HG02885 (cell line): ENCODE measurements at regions not wholly inside any gene's neighbourhood (a gene's known extent, or its start where the extent isn't known, plus 50 kb on each side); places are given as distances from the start of the nearest gene placed in this dataset.

Source experiments
- ATAC-seq: cut with Tn5 transposase; IDR thresholded peaks from one replicate; pipeline ENCODE4 v1.9.1; 2021; ENCODE audit warnings: mild to moderate bottlenecking; ENCODE audit not compliant: unreplicated experiment, poor library complexity

DNA sequence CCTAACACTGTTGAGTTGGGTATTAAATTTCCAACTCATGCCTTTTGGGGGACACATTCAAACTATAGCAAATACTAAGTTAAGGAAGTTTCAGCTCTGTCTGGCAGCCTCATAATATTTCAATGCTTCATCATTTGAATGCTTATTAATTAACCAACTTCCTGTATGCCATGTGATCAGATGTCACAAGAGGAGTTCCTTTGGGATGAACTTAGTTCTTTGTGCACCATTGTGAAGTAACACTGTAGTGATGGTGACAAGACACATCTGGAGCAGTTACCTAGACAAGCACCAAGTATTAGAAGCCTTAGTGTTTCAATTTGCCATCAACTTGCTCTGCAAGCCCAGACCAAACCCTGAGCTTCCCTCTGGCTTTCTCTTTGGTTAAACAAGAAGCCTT lies 90.7 kb upstream of the IL12B start:
- no peak for ATAC-seq

DNA sequence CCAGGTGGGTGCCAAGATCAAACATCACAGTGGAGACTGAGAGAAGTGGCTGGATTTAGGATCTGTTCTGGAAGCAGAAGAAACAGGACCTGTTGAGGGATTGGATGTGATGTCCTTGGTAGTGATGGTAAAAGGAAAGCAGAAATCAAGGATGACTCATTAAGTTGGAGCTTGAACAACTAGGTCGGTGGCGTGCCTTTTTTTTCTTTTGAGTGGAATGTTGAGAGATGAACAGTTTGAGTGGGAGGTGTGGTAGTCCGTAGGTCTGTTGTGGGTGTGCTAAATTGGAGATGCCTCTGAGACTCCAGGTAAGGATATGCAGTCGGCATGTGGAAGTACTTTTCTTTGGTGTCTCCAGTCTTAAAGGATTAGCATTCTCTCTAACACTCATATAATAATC lies 92.1 kb upstream of the IL12B start:
- no peak for ATAC-seq

DNA sequence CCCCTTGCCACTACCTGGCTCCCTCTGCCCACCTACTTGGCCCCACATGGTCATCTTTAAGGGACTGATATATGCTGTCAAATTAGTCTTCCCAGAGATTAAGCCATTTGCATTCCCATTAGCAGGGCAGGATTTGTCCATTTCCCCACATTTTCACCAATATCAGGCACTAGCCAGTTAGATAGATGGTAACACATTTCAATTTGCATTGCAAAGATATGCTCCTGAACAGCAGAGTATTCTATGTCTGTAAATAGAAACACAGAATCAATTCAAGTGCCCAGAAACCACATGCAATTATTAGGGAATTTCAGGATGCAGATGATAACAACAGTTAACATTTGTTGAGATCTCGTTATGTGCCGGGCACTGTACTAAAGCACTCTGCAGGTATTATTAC lies 92.6 kb upstream of the IL12B start:
- ATAC-seq: no peak

DNA sequence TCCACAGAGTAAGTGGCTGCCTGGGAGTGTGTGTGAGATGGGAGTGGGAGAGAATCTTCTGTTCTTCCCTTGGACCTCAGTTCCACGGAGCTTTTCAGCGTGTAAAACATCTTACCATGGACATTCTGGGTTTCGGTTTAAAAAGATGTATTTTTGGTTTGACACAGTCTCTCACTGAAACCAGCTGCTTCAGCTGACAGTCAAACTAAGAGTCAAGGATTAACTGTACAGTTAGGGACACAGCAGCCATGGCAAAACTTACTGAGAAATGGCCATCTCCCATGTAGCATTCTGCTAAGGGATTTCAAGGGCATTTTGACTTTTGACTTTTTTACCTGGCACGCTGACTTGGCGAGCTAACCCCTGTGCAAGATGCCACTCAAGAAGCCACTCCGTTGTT lies 93.8 kb upstream of the IL12B start:
- ATAC-seq: no peak

DNA sequence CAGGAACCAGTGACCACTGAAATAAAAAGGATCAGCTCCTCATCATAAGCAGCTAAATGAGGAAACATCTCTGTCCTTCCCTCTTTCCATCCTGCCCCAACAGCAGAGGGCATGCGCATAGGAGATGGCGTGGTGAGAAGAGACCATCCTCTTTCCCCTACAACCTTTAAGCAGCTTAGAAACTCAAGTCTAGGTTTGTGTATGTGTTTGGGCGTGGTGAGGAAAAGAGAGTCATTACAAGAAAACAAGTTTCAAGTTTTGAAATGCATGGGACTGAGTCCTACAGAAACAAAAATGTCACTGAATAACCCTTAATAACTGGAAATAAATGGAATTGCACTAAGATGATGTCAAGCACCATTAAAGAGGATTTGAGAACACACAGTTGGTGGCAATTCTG lies 96.4 kb upstream of the IL12B start:
- ATAC-seq: no peak

DNA sequence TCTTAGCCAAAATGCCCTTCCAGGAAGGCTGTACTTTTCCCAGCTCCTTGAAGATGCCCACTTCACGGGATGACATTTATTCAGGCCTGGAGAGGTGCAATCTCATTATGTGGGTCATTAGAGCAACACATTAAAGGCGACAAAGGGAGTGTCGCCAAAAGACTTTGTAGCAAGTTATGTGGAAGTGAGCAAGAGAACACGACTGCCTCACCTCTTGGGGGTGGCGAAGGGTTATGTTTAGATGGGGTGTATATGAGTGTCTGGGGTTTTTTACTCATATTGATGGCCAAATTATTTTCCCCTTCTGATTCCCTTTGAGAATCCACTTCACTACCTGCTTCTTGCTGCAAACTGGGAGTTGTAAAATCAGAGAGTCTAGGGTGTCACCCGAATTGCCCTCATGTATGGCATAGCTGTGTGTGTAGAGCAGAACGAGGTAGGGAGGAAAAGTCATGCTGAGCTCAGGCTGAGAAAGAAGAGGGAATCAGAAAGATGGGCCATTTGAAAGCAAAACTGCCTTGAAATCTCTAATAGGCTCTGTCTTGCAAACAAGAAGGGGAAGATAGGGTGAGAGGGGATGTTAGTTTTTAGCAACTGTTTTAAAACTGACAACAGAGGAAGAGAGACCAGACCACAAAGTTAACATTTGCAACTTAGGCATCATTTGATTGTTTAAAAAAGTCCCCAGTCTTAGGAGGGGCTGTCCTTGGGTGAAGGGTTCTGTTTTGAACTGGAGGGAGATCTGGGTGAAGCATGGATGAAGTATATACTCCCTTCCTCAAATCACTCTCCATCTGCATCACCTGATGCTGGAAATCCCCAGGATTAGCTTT lies 97.1 kb upstream of the IL12B start:
- ATAC-seq: peak; percentile 76

DNA sequence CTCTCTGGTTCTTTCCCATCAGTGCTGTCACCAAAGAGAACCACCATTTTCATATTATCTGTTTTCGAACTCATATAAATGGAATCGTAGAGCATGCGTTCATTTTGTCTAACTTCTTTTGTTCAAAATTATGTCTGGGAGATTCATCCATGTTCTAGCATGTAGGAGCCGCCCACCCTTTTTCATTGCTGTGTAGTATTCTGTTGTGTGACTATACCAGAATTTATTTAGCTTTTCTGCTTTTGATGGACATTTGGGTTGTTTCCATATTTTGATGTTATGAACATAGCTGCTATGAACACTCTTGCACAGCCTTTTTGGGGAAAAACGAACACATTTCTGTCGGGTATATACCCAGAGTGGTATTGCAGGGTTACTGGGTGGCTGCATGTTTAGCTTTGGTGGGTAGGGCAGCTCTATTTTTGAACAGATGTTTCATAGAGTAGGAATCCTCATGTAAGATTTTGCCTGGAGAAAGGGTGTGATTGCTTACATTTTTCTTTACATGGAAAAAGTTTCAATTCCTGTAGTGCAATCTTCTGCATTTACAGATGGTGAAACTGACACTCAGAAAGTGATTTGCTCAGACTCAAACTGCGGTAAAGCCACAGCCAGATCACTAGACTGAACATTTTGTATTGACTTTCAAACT lies 100.2 kb upstream of the IL12B start:
- ATAC-seq: no peak

DNA sequence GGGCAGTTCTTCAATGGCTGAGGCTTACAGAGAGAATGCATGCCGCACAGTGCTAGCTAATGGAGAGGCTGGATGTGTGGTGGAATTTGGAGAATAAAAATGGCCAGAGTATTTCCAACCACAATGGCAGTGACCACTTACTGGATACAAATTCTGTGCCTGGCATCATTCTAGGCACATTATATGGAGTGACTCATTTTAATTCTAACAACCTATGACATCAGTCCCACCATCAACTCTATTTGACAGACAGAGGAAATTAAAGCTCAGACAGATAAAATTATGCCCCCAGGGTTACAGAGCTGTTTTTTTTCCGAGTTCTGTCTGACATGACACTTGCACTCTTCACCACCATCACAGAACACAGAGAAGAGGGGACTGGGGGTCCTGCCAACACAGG lies 105.6 kb upstream of the IL12B start:
- ATAC-seq: no peak

DNA sequence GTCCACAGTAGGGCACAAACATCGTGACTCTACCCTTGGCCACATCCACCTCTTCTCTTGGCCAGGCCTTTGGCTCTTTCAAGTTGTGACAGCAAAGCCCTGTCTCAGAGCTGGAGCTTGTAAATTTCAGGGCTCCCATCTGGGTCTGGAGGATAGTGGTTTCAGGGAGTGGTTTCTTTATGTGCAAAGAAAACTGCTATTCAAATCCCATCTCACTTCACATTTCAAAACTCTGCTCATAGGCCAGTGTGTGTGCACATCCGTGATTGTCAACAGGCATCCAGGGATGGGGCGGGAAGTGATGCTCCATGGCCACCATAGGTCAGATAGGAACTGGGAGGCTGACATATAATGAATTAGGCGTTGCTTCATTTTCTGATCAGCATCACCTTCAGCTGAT lies 107.8 kb upstream of the IL12B start:
- ATAC-seq: no peak

DNA sequence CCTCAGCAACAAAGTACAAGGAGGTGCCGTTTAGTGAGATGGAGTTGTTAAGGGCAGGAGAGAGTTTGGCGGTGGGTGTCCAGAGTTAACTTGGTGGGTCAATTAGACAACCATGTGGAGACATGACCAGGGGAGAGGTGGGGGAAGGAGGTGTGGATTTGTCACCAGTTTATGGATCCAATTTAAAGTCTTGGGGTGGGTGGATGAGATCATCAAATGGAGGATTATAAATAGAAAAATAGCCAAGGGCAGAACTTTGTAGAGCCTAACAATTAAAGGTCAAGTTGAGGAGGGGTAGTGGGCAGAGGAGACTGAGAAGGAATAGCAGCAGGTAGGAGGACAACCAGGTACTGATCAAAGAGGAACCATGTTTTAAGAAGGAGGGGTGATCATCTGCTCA lies 108.7 kb upstream of the IL12B start:
- ATAC-seq: no peak

DNA sequence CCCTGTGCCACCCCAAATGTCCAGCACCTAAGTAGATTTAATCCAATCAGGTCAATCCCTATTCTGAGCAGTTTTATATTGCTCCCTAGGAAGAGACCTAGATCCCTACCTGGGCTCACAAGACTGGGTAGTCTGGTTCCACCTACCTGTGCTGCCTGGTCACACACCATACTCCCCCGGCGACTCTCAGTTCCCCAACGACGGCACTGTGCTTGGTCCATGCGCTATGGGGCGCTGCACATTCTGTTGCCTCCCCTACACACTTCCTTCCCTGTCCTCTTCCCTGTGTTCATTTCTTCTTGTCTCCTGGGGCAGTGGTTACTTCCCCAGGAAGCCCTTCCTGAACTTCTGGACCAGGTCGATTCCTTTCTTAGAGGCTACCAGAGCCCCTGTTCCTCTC lies 109.9 kb upstream of the IL12B start:
- peak; percentile 87 for ATAC-seq

DNA sequence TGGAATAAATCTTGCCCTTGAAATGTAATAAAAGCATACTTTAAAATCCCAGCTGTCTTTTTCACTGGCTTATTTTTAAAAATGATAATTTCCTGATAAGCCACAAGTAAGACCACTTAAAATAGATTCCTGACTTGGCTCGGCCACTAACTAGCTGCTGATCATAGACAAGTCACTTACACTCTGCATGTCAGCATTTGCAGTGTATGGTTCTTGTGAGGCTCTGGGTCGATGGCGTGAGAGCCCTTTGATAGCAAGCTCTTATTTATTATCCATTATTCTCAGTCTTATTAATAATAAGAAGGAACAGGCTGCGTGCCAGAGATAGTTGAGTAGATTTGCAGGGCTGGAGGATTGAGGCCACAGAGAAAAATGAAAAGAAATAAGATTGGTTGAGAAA lies 110.7 kb upstream of the IL12B start:
- no peak for ATAC-seq

DNA sequence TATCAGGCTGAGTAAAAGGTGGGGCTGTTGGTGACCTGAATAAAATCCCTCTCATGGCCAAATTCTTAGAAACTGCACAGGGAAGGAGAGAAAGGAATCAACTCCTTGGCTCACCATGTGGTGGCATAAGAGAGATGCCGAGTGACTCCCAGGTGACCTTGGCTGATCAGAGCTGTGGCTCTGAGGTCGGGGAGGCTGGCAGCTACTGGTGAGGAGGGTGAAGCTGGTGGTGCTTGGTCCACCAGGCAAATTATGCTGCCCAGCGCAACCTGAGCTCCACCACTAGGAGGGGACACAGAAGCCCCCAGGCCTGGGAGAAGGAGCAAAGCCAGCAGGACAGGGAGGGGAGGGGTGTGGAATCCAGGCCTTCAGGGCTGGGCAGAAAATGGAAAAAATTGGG lies 111.2 kb upstream of the IL12B start:
- no peak for ATAC-seq

DNA sequence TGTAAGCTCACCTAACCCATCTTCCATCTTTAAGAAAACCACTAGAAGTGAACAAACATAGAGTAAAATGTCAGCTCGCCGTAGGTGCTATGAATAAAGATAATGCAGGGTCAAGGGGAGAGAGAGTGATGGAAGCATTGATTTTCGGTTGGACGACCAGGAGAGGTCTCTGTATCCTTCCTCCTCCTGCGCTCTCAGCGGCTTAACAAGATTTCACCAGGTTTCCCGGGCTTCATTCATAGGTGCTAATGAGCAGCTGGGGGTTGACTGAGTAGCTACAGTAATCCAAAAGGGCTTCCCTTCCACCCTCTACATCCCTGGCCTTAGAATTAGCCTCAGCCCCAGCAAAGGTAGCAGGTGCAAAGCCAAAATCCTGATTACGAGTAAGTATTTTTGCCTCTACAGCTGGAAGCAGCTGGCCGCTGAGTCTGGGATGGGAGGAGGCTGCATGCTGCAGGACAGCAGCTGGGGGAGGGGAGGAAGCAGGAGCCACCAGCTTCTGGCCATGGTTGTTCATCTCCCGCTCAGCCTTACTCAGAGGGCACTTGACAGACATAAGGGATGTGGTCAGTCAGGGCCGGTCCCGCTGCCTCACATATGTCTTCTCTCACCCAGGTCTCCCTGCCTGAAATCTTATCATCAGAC lies 112.0 kb upstream of the IL12B start:
- no peak for ATAC-seq

DNA sequence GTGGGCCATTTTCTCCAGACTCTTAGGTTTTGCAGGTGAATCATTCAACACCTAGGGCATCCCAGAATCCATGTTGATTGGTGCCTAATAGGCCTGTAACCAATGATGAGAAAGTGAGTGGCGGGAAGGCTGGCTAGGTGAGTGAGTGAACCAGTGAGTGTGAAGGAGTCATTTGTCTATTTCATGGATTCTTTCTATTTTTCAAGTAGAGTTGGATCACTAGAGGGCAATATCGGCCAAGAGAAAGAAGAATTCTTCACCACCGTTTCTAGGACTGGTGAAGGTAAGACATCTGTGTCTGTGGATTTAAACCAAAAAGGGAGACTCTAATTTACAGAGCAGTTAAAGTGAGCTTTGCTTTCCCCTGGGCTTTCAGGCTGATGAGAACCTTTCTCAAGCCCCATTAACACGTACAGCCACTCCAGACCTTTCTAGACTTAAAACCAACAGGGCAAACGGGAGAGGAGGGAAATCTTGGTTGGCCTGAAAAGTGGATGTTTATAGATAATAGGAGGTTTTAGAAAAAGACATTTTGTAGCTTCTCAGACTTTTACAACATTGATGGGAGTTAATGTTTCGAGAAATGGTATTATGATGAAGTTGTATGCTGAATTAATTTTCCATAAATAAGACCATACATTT lies 114.3 kb upstream of the IL12B start:
- ATAC-seq: peak; percentile 48

DNA sequence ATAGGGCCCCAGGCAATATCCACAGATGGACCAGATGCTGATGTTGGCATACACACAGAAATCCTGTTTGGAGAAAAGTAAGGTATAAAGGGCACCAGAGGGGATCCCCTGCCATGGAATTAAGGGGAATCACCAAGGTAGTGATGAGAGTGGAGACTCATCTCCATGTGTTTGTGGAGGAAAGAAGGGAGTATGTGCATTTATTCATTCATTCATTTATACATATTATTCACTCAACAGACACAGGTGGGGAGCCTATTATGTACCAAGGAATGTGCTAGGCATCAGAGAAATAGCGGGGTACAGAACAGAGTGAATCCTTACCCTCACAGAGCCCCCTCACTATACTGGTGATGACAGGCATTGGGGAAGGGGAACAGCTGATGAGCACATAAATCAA lies 116.8 kb upstream of the IL12B start:
- ATAC-seq: no peak

DNA sequence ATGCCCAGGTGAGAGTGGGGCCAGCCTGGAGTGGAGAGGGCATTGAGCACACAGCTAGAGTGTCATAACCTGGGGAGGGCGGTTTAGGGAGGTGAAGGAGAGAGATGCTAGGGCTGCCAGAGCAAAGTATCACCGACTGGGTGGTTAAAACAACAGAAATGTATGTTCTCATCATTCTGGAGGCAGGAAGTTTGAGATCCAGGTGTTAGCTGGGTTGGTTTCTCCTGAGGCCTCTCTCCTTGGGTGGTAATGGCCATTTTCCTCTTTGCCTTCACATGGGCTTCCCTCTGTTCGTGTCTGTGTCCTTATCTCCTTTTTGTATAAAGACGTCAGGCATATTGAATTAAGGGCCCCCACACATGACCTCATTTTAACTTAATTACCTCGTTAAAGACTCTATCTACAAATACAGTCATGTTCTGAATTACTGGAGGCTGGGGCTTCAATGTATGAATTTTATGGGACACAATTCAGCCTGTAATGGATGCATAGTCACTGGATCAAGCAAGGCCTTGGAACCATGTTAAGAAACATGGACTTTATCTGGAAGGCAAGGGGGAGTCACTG lies 118.6 kb upstream of the IL12B start:
- ATAC-seq: no peak

DNA sequence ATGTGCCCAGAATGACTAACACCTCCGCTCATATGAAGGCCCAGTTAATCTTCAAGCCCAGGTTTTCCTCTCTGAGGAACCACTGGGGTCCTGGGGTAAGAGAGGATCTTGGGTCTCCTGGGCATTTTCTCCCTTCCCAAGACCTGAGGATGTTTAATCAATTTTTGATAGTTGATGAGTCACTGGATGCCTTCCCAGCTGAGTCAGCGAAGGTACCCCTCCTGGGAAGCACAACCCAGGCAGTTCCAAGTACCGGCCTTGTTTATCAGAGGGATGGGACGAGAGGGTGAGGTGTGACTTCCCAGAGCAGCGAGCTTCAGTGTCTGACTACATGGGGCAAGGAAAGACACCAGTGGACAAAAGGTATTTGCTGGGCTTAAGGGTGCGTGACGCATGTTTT lies 119.6 kb upstream of the IL12B start:
- no peak for ATAC-seq

DNA sequence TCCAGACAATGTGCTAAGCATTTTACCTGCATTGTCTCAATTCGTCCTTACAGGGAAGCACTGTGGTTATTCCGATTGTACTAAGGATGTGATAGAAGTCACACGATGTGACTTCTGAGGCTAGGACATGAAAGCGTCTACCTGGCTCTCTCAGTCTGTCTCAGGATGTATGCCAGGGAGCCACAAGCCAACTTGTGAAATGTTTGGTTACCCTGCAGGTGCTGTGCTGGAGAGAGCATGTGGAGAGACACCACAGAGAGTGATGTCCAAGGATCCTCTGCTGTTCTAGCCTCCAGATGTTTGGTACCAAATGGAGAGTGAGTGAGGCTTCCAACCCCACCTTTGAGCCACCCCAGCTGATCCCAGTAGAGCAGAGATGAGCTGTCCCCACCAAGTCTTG lies 120.1 kb upstream of the IL12B start:
- no peak for ATAC-seq

DNA sequence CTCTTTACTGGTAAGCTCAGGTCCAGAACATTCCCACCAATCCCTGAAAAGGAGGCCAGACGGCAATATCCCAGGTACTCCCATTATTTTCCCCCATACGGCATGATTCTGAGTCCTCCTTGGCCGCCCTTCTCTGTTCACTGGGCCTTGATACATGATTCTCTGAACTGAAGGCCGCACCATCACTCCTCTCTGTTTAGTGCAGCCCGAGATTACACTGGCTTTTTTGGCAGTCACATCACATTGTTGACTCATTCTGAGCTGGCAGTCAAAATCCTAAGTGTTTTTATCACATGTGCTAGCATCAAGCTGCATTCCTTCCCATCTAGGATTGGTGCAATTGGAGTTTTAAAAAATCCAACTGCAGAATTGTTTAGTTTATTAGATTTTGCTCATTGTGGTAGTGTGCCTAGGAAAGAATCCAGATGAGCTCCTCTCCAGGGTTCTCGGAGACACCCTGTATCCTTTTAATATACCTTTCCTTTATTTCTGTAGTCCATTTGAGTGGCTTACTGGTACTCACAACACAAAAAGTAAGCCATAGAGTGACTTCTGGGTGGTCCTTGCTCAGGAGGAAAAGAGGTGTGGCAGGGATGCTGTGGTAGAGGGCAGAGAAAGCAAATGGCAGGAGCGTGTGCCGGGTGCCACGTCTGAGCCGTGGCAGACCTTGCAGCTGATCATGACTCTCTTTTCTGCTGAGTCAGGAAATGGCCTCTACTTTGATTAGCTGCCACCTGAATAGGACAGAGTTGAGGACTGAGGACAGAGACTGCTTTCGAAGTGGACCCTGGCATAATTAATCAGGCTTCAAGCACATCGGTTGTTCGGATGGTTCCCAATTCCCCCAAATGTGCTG lies 121.1 kb upstream of the IL12B start:
- ATAC-seq: no peak
